Uterus (tissue), 2 donors: ENCODE measurements at regions not wholly inside any gene's neighbourhood (a gene's known extent, or its start where the extent isn't known, plus 50 kb on each side); places are given as distances from the start of the nearest gene placed in this dataset.

ENCODE experiments used
- POLR2A ChIP-seq, 2 donors: fragments of 450-650 bp; IDR thresholded peaks; one replicate each; pipeline ENCODE4 v1.6.1; 2016; ENCODE audit warnings: antibody characterized with exemption in 2 of 2, mild to moderate bottlenecking in 1 of 2, moderate library complexity in 1 of 2
- TF ChIP-seq, protein P1 (sequence below), 4 experiments: fragments of 200-600 bp in 2 of 4; fragments of 450-650 bp in 2 of 4; sonication (generic) in 2 of 4; IDR thresholded peaks; one replicate each; pipeline ENCODE4 v1.5.1; 2016 to 2019; ENCODE audit warnings: antibody characterized with exemption in 4 of 4, mild to moderate bottlenecking in 2 of 4, moderate library complexity in 1 of 4

DNA sequence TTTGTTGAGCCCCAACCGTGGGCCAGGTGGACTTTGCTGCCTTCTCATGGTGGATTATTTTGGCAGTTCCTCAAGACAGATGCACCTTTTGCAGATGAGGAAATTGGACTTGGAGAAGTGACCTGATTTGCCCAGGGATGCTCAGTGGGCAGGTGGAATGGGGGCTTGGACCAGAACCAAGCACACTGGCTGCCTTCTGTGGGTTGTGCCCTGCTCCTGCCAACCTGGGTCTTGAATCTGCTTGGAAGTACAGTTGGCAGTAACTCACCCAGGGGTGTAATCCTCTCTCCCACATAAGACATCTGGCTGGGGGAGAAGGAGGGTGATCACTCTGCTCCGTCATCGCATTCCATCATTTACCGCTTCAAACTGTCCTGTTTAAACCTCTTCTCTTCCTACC, 110.5 kb upstream of the GPR26 start:
- TF ChIP-seq POLR2A (IDR thresholded peaks at IDR 0.05): no peak
- TF ChIP-seq, protein P1, sequence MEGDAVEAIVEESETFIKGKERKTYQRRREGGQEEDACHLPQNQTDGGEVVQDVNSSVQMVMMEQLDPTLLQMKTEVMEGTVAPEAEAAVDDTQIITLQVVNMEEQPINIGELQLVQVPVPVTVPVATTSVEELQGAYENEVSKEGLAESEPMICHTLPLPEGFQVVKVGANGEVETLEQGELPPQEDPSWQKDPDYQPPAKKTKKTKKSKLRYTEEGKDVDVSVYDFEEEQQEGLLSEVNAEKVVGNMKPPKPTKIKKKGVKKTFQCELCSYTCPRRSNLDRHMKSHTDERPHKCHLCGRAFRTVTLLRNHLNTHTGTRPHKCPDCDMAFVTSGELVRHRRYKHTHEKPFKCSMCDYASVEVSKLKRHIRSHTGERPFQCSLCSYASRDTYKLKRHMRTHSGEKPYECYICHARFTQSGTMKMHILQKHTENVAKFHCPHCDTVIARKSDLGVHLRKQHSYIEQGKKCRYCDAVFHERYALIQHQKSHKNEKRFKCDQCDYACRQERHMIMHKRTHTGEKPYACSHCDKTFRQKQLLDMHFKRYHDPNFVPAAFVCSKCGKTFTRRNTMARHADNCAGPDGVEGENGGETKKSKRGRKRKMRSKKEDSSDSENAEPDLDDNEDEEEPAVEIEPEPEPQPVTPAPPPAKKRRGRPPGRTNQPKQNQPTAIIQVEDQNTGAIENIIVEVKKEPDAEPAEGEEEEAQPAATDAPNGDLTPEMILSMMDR (IDR thresholded peaks at IDR 0.05): no peak
